Duodenal mucosa (tissue), 2 donors: ENCODE measurements at regions not wholly inside any gene's neighbourhood (a gene's known extent, or its start where the extent isn't known, plus 50 kb on each side); places are given as distances from the start of the nearest gene placed in this dataset.

Source experiments
- H3K27ac ChIP-seq: one replicate; pipeline ENCODE4 v1.7.0; 2013; ENCODE audit warnings: low read depth, low read length
- H3K27me3 ChIP-seq, 2 donors: one replicate each; pipeline ENCODE4 v1.7.0; 2013; ENCODE audit warnings: low read length in 2 of 2, control low read depth in 1 of 2; ENCODE audit not compliant: insufficient read depth in 2 of 2, control insufficient read depth in 1 of 2
- H3K36me3 ChIP-seq, 2 donors: one replicate each; pipeline ENCODE4 v1.7.0; 2013; ENCODE audit warnings: low read length in 2 of 2, control low read depth in 1 of 2; ENCODE audit not compliant: insufficient read depth in 2 of 2, control insufficient read depth in 1 of 2
- H3K4me1 ChIP-seq, 2 donors: one replicate each; pipeline ENCODE4 v1.7.0; 2013; ENCODE audit warnings: low read length in 2 of 2, control low read depth in 1 of 2; ENCODE audit not compliant: insufficient read depth in 2 of 2, control insufficient read depth in 1 of 2
- H3K4me3 ChIP-seq, 2 donors: one replicate each; pipeline ENCODE4 v1.7.0; 2013; ENCODE audit warnings: low read length in 2 of 2, low read depth in 1 of 2
- H3K9ac ChIP-seq, 2 donors: one replicate each; pipeline ENCODE4 v1.7.0; 2013; ENCODE audit warnings: low read length in 2 of 2, low read depth in 1 of 2
- H3K9me3 ChIP-seq, 2 donors: one replicate each; pipeline ENCODE4 v1.7.0; 2013; ENCODE audit warnings: low read length in 2 of 2, control low read depth in 1 of 2; ENCODE audit not compliant: control insufficient read depth in 1 of 2

- Histone ChIP-seq H3K9me3 (peaks cover 0 to 3% of the 10 kb centered on the region in 2 donors), H3K36me3 (no peaks in the 10 kb centered on the region), H3K9ac (no peak overlapping the region), H3K27me3 (no peaks in the 10 kb centered on the region), H3K4me3 (no peak overlapping the region), H3K4me1 (no peaks in the 10 kb centered on the region), H3K27ac (no peak overlapping the region)
These were observed 616.0 kb downstream of the ACTL7B start for GRCh38 chr9:108239696-108240321.

GRCh38 chr9:108235609-108236008, 620.2 kb downstream of the ACTL7B start:
- Histone ChIP-seq H3K36me3 (no peaks in the 10 kb centered on the region), H3K4me1 (no peaks in the 10 kb centered on the region), H3K4me3 (no peak overlapping the region), H3K9me3 (peaks cover 0 to 3% of the 10 kb centered on the region in 2 donors), H3K9ac (no peak overlapping the region), H3K27me3 (no peaks in the 10 kb centered on the region), H3K27ac (no peak overlapping the region)

- H3K9me3 ChIP-seq = peaks cover 0 to 3% of the 10 kb centered on the region in 2 donors
These were observed 621.0 kb downstream of the ACTL7B start for GRCh38 chr9:108234811-108235210.

GRCh38 chr9:108225149-108225800, 630.5 kb downstream of the ACTL7B start:
- no peaks in the 10 kb centered on the region for H3K36me3 ChIP-seq
- no peaks in the 10 kb centered on the region for H3K27me3 ChIP-seq
- H3K4me1 ChIP-seq = no peaks in the 10 kb centered on the region
- peaks cover 0 to 2% of the 10 kb centered on the region in 2 donors for H3K9me3 ChIP-seq
- H3K9ac ChIP-seq = no peak overlapping the region
- no peak overlapping the region for H3K4me3 ChIP-seq
- H3K27ac ChIP-seq = no peak overlapping the region

More at GRCh38 chr9:108234811-108235210, 621.0 kb downstream of the ACTL7B start:
- Histone ChIP-seq H3K27me3 (no peaks in the 10 kb centered on the region), H3K36me3 (no peaks in the 10 kb centered on the region), H3K4me1 (no peaks in the 10 kb centered on the region), H3K27ac (no peak overlapping the region), H3K9ac (no peak overlapping the region), H3K4me3 (no peak overlapping the region)

GRCh38 chr9:108224716-108225115, 631.1 kb downstream of the ACTL7B start:
- Histone ChIP-seq H3K36me3 (no peaks in the 10 kb centered on the region), H3K4me1 (no peaks in the 10 kb centered on the region), H3K27me3 (no peaks in the 10 kb centered on the region), H3K9me3 (peaks cover 0 to 2% of the 10 kb centered on the region in 2 donors), H3K9ac (no peak overlapping the region), H3K27ac (no peak overlapping the region), H3K4me3 (no peak overlapping the region)

GRCh38 chr9:108219664-108220063, 636.1 kb downstream of the ACTL7B start:
- Histone ChIP-seq H3K4me3 (no peak overlapping the region), H3K9me3 (no peaks in the 10 kb centered on the region), H3K4me1 (peaks cover 0 to 7% of the 10 kb centered on the region in 2 donors), H3K27ac (no peak overlapping the region), H3K36me3 (no peaks in the 10 kb centered on the region), H3K27me3 (no peaks in the 10 kb centered on the region), H3K9ac (no peak overlapping the region)

GRCh38 chr9:108217431-108218349, 638.1 kb downstream of the ACTL7B start:
- peaks cover 0 to 10% of the 10 kb centered on the region in 2 donors for H3K4me1 ChIP-seq

GRCh38 chr9:108213511-108213910, 642.3 kb downstream of the ACTL7B start:
- Histone ChIP-seq H3K9ac (no peak overlapping the region), H3K4me1 (peaks cover 5 to 32% of the 10 kb centered on the region in 2 donors), H3K27ac (no peak overlapping the region), H3K4me3 (no peak overlapping the region), H3K27me3 (no peaks in the 10 kb centered on the region), H3K36me3 (no peaks in the 10 kb centered on the region), H3K9me3 (no peaks in the 10 kb centered on the region)

More at GRCh38 chr9:108217431-108218349, 638.1 kb downstream of the ACTL7B start:
- no peak overlapping the region for H3K9ac ChIP-seq
- no peak overlapping the region for H3K27ac ChIP-seq
- no peaks in the 10 kb centered on the region for H3K27me3 ChIP-seq
- H3K4me3 ChIP-seq = no peak overlapping the region
- no peaks in the 10 kb centered on the region for H3K36me3 ChIP-seq
- H3K9me3 ChIP-seq = no peaks in the 10 kb centered on the region

DNA sequence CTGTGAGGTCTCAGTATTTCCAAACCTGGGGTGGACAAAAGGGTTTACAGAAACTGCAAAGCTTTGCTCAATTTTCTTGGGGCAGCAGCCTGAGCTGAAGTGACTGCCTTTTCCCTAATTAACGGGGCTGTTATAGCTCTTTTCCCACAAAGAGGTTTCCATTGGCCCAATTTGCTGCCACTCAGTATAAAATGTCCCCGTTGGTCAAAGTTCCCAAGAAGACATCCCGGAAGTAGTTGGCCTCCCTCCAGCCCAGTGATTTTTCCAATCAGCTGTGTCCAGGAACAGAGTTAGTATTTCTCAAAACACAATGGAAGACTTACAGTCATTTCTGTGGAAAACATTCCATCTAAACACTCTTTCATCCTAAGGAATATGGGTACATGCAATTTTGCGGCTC, 643.6 kb downstream of the ACTL7B start:
- H3K4me1 ChIP-seq = peaks cover 5 to 32% of the 10 kb centered on the region in 2 donors
- no peak overlapping the region for H3K4me3 ChIP-seq
- no peaks in the 10 kb centered on the region for H3K9me3 ChIP-seq
- H3K27ac ChIP-seq = no peak overlapping the region
- no peaks in the 10 kb centered on the region for H3K27me3 ChIP-seq
- H3K36me3 ChIP-seq = no peaks in the 10 kb centered on the region
- no peak overlapping the region for H3K9ac ChIP-seq
